PC-3 (cell line): ENCODE measurements at regions not wholly inside any gene's neighbourhood (a gene's known extent, or its start where the extent isn't known, plus 50 kb on each side); places are given as distances from the start of the nearest gene placed in this dataset.

Experiments used
- ATAC-seq: fragments of 200-7000 bp; cut with Tn5 transposase; 2 replicates; pipeline ENCODE4 v1.9.1; 2020; ENCODE audit warnings: mild to moderate bottlenecking, moderate library complexity
- BruUV-seq: library from RNA; stranded (reverse); fragments of 400-500 nt; replicated peaks from 2 replicates; lab custom pipeline; 2021; lab: Mats Ljungman, UMichigan
- CTCF ChIA-PET: fragments of 300-600 bp; sonication (Branson Sonifier 250); formaldehyde crosslinking; loops from one replicate; lab custom pipeline; 2022; ENCODE audit warnings: antibody characterized with exemption; lab: Charles Lee
- POLR2A ChIA-PET: fragments of 300-600 bp; sonication (Branson Sonifier 250); formaldehyde crosslinking; loops from one replicate; lab custom pipeline; 2022; ENCODE audit warnings: antibody characterized with exemption; ENCODE audit not compliant: unreplicated experiment; lab: Charles Lee
- DNase-seq: peaks from one replicate; pipeline ENCODE4 v3.0.0-alpha.2; 2015
- H2AFZ ChIP-seq: fragments of 300-600 bp; sonication (generic); 2 replicates; pipeline ENCODE4 v1.6.0; 2016; ENCODE audit warnings: antibody characterized with exemption, low read length
- H3F3A ChIP-seq: fragments of 300-600 bp; sonication (generic); one replicate; pipeline ENCODE4 v1.6.0; 2017; ENCODE audit warnings: antibody characterized with exemption, low read length, control low read depth, mild to moderate bottlenecking; ENCODE audit not compliant: unreplicated experiment
- H3K27ac ChIP-seq: fragments of 300-600 bp; sonication (generic); 2 replicates; pipeline ENCODE4 v1.5.1; 2016; ENCODE audit warnings: mild to moderate bottlenecking, low read length
- H3K27me3 ChIP-seq: fragments of 300-600 bp; sonication (generic); 2 replicates; pipeline ENCODE4 v1.6.1; 2016; ENCODE audit warnings: low read length, mixed read lengths
- H3K36me3 ChIP-seq: fragments of 300-600 bp; sonication (generic); 2 replicates; pipeline ENCODE4 v1.6.1; 2016; ENCODE audit warnings: low read depth, mixed run types, low read length, mixed read lengths
- H3K4me1 ChIP-seq: fragments of 300-600 bp; sonication (generic); 2 replicates; pipeline ENCODE4 v1.5.1; 2016; ENCODE audit warnings: low read length; ENCODE audit not compliant: insufficient read depth
- H3K4me2 ChIP-seq: fragments of 300-600 bp; sonication (generic); 2 replicates; pipeline ENCODE4 v1.6.0; 2016; ENCODE audit warnings: low read length
- H3K4me3 ChIP-seq: fragments of 300-600 bp; sonication (generic); 2 replicates; pipeline ENCODE4 v1.5.1; 2016; ENCODE audit warnings: mild to moderate bottlenecking, low read length, mixed read lengths
- H3K79me2 ChIP-seq: fragments of 300-600 bp; sonication (generic); 2 replicates; pipeline ENCODE4 v1.6.1; 2017; ENCODE audit warnings: low read length, mixed read lengths
- H3K9ac ChIP-seq: fragments of 300-600 bp; sonication (generic); 2 replicates; pipeline ENCODE4 v1.6.0; 2016; ENCODE audit warnings: mild to moderate bottlenecking, low read length
- H3K9me2 ChIP-seq: fragments of 300-600 bp; sonication (generic); replicated peaks from 2 replicates; pipeline ENCODE4 v1.6.1; 2016; ENCODE audit warnings: mixed run types, low read length, mixed read lengths
- H3K9me3 ChIP-seq: fragments of 300-600 bp; sonication (generic); 2 replicates; pipeline ENCODE4 v1.6.1; 2016; ENCODE audit warnings: low read length, mixed read lengths
- H4K20me1 ChIP-seq: fragments of 300-600 bp; sonication (generic); 2 replicates; pipeline ENCODE4 v1.6.1; 2016; ENCODE audit warnings: low read length, mixed read lengths
- EZH2 ChIP-seq: fragments of 300-600 bp; sonication (generic); IDR thresholded peaks from one replicate; pipeline ENCODE4 v1.6.1; 2017; ENCODE audit warnings: antibody characterized with exemption, mild to moderate bottlenecking, low read length; ENCODE audit not compliant: unreplicated experiment
- EZH2phosphoT487 ChIP-seq: fragments of 300-600 bp; sonication (generic); IDR thresholded peaks from 2 replicates; pipeline ENCODE4 v1.6.1; 2018; ENCODE audit warnings: mild to moderate bottlenecking, antibody characterized with exemption, low read length, borderline replicate concordance
- intact Hi-C: fragments of 100-400 bp; cut with micrococcal nuclease; formaldehyde crosslinking; loops from 2 replicates; pipeline ENCODE4 v1.9.0; 2023
- TF ChIP-seq, protein P1 (sequence below): fragments of 300-600 bp; sonication (generic); conservative IDR thresholded peaks from 2 replicates; pipeline ENCODE4 v1.5.1; 2017; ENCODE audit warnings: antibody characterized with exemption, low read depth, mild to moderate bottlenecking, low read length

DNA sequence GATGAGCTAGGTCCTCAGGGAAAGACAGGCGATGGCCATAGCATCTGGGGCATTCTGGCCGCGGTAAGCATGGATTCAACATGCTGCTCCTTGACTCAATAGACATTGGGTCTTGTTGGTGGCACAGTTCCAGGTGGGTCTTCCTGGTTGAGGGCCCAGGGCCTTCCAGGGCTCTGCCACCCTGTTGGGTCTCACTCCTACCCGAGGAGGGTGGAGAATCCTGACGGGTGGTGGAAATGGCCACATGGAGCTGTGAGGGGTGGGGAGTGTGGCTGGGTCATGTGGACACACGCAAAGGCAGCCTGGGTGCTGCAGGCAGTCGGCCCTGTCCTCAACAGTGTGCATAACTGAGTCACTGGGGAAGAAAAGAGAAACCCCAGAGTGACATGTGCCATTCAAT is 148.1 kb downstream of the KIF26A start:
- Histone ChIP-seq H3K4me1 (no peaks in the 10 kb centered on the region), H3F3A (no peaks in the 10 kb centered on the region), H3K27me3 (peaks cover 30% of the 10 kb centered on the region), H3K27ac (no peak overlapping the region), H3K79me2 (no peaks in the 10 kb centered on the region), H3K36me3 (no peaks in the 10 kb centered on the region), H3K4me3 (no peak overlapping the region), H2AFZ (no peak overlapping the region), H3K9ac (no peak overlapping the region), H3K9me3 (no peaks in the 10 kb centered on the region), H3K9me2 (no peaks in the 10 kb centered on the region), H3K4me2 (no peak overlapping the region), H4K20me1 (no peaks in the 10 kb centered on the region)
- ChIA-PET POLR2A (interaction anchor here (0.6 kb wide), 2 partner anchors 539 to 1850 kb away, joined by 3 read pairs; no protein-coding TSS in a partner anchor), CTCF (no interaction called here)
- TF ChIP-seq EZH2 (no peak), EZH2phosphoT487 (no peak)
- TF ChIP-seq, protein P1, sequence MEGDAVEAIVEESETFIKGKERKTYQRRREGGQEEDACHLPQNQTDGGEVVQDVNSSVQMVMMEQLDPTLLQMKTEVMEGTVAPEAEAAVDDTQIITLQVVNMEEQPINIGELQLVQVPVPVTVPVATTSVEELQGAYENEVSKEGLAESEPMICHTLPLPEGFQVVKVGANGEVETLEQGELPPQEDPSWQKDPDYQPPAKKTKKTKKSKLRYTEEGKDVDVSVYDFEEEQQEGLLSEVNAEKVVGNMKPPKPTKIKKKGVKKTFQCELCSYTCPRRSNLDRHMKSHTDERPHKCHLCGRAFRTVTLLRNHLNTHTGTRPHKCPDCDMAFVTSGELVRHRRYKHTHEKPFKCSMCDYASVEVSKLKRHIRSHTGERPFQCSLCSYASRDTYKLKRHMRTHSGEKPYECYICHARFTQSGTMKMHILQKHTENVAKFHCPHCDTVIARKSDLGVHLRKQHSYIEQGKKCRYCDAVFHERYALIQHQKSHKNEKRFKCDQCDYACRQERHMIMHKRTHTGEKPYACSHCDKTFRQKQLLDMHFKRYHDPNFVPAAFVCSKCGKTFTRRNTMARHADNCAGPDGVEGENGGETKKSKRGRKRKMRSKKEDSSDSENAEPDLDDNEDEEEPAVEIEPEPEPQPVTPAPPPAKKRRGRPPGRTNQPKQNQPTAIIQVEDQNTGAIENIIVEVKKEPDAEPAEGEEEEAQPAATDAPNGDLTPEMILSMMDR, result no peak
- no peak for ATAC-seq
- intact Hi-C loops, result no loop called here
- DNase-seq, result no peak
- no TSS peak for BruUV-seq

DNA sequence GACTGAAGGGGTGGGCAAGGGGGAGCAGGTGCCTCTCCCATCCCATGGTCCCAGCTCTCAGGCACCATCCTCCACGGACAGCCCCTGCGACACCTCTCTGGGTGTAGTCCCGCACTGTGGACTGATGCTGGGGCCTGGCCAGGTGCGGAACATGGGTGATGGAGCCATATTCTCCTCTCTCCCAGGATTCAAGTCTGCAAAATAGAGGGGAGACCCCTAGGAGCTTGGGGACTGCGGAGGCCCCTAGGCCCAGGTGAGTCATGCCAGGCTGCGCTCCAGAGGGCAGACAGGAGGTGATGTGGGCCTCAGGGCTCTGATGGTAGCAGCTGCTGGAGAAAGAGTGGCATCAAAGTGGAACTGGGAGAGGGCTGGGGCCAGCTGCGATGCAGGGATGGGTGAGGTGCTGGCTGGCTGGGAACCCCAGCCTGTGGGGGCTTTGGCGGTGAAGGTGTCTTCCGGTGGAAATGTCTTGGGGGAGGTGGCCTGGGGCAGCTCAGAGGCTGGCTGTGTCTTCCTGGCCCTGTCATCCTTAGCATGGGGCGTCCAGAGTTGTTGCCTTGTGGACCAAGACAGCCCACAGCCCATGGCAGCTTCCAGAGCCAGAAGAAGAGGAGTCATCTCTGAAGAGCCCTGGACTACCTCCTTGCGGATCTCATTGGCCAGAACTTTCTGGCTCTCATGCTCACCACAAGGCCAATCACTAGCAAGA is 149.1 kb downstream of the KIF26A start:
- Histone ChIP-seq H3K36me3 (no peaks in the 10 kb centered on the region), H3K9ac (no peak overlapping the region), H2AFZ (no peak overlapping the region), H3K9me2 (no peaks in the 10 kb centered on the region), H3K4me3 (no peak overlapping the region), H3F3A (no peaks in the 10 kb centered on the region), H4K20me1 (no peaks in the 10 kb centered on the region), H3K27ac (no peak overlapping the region), H3K4me2 (no peak overlapping the region), H3K4me1 (no peaks in the 10 kb centered on the region), H3K27me3 (peaks cover 24% of the 10 kb centered on the region), H3K9me3 (no peaks in the 10 kb centered on the region), H3K79me2 (no peaks in the 10 kb centered on the region)
- no peak for ATAC-seq
- no TSS peak for BruUV-seq
- no peak for DNase-seq
- CTCF ChIA-PET, result no interaction called here
- POLR2A ChIA-PET, result interaction anchor here (0.6 kb wide), 1 partner anchor 1849 kb away, joined by 3 read pairs; no protein-coding TSS in a partner anchor
- intact Hi-C loops, result no loop called here
- TF ChIP-seq, protein P1, result no peak

DNA sequence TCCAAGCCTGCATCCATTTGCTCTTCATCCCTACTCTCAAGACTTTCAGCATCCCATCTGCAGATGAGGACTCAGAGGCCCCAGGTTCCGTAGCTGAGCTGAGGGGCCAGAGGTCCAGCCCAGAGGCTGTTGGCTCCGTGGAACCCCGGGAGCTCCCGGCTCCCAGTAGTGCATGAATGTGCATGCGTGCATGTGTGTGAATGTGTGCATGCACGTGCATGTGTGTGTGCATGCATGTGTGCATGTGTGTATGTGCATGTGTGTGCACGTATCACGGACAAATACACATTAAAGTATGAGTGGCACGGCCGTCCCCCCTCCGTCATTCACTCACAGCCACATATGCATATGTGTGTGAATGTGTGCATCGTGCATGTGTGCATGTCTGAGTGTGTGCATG is 149.9 kb downstream of the KIF26A start:
- CTCF ChIA-PET, result no interaction called here
- H3F3A ChIP-seq, result no peaks in the 10 kb centered on the region
- no peaks in the 10 kb centered on the region for H3K4me1 ChIP-seq

More for the DNA sequence above, 149.9 kb downstream of the KIF26A start:
- H4K20me1 ChIP-seq, result no peaks in the 10 kb centered on the region
- H3K4me3 ChIP-seq, result no peak overlapping the region
- no peak for TF ChIP-seq EZH2
- TF ChIP-seq, protein P1, result no peak
- TF ChIP-seq EZH2phosphoT487, result no peak
- no peak overlapping the region for H3K4me2 ChIP-seq
- BruUV-seq, result no TSS peak
- no peaks in the 10 kb centered on the region for H3K9me3 ChIP-seq
- H3K79me2 ChIP-seq, result no peaks in the 10 kb centered on the region
- no peak overlapping the region for H3K27ac ChIP-seq
- POLR2A ChIA-PET, result no interaction called here
- no peaks in the 10 kb centered on the region for H3K9me2 ChIP-seq
- peaks cover 15% of the 10 kb centered on the region for H3K27me3 ChIP-seq
- H3K36me3 ChIP-seq, result no peaks in the 10 kb centered on the region
- intact Hi-C loops, result no loop called here
- DNase-seq (no peak), ATAC-seq (no peak)
- no peak overlapping the region for H2AFZ ChIP-seq
- H3K9ac ChIP-seq, result no peak overlapping the region
